MCF 10A (cell line): ENCODE measurements at regions not wholly inside any gene's neighbourhood (a gene's known extent, or its start where the extent isn't known, plus 50 kb on each side); places are given as distances from the start of the nearest gene placed in this dataset.

Experiments used
- BruUV-seq: library from RNA; stranded (reverse); fragments of 400-500 nt; replicated peaks from 2 replicates; lab custom pipeline; 2021; lab: Mats Ljungman, UMichigan
- CTCF ChIA-PET: fragments of 300-600 bp; sonication (Branson Sonifier 250); formaldehyde crosslinking; extraction: SDS; loops from one replicate; lab custom pipeline; 2021; ENCODE audit warnings: antibody characterized with exemption, inconsistent platforms; lab: Yijun Ruan, JAX
- POLR2A ChIA-PET: fragments of 300-600, 350-650 bp; sonication (Branson Sonifier 250); formaldehyde crosslinking; extraction: SDS; loops from one replicate; lab custom pipeline; 2020; ENCODE audit warnings: antibody characterized with exemption, inconsistent platforms; lab: Yijun Ruan, JAX
- DNase-seq: peaks from one replicate; pipeline ENCODE4 v3.0.0-alpha.2; 2018; ENCODE audit not compliant: unreplicated experiment
- H3K27ac Mint-ChIP-seq: one replicate; pipeline ENCODE4 v1.8.0; 2022; ENCODE audit warnings: mild to moderate bottlenecking, low read depth, mixed read lengths; ENCODE audit not compliant: unreplicated experiment
- H3K27me3 Mint-ChIP-seq: one replicate; pipeline ENCODE4 v1.8.0; 2022; ENCODE audit warnings: mixed read lengths; ENCODE audit not compliant: insufficient read depth, unreplicated experiment
- H3K36me3 Mint-ChIP-seq: one replicate; pipeline ENCODE4 v1.8.0; 2022; ENCODE audit warnings: mild to moderate bottlenecking, moderate library complexity, mixed read lengths; ENCODE audit not compliant: insufficient read depth, unreplicated experiment
- H3K4me1 Mint-ChIP-seq: one replicate; pipeline ENCODE4 v1.8.0; 2022; ENCODE audit warnings: mixed read lengths; ENCODE audit not compliant: insufficient read depth, unreplicated experiment
- H3K4me3 Mint-ChIP-seq: one replicate; pipeline ENCODE4 v1.8.0; 2022; ENCODE audit warnings: mild to moderate bottlenecking, moderate library complexity, mixed read lengths; ENCODE audit not compliant: unreplicated experiment
- H3K9me3 Mint-ChIP-seq: one replicate; pipeline ENCODE4 v1.8.0; 2022; ENCODE audit warnings: mixed read lengths; ENCODE audit not compliant: unreplicated experiment
- CTCF ChIP-seq: fragments of 200-600 bp; IDR thresholded peaks from one replicate; pipeline ENCODE4 v1.8.0; 2022; ENCODE audit warnings: antibody characterized with exemption, mild to moderate bottlenecking; ENCODE audit not compliant: unreplicated experiment
- intact Hi-C: fragments of 100-400 bp; cut with micrococcal nuclease; formaldehyde crosslinking; loops from 2 replicates; pipeline ENCODE4 v1.14.1; 2022

GRCh38 chrX:10833299-10834169, 213.1 kb upstream of the MID1 start:
- Mint-ChIP-seq H3K27ac (no peak overlapping the region), H3K36me3 (no peaks in the 10 kb centered on the region), H3K4me3 (peak overlapping the region; percentile 54), H3K9me3 (no peaks in the 10 kb centered on the region), H3K27me3 (no peaks in the 10 kb centered on the region), H3K4me1 (no peaks in the 10 kb centered on the region)
- intact Hi-C loops = no loop called here
- BruUV-seq = no TSS peak
- CTCF ChIA-PET = interaction anchor here (0.9 kb wide), 1 partner anchor 64 kb away, joined by 4 read pairs; no protein-coding TSS in a partner anchor
- POLR2A ChIA-PET = no interaction called here
- peak; percentile 22 for DNase-seq
- no peak for TF ChIP-seq CTCF

- no TSS peak for BruUV-seq
- peaks cover 4% of the 10 kb centered on the region for H3K36me3 Mint-ChIP-seq
- H3K4me1 Mint-ChIP-seq = no peaks in the 10 kb centered on the region
- no peak for DNase-seq
- ChIA-PET POLR2A (no interaction called here), CTCF (interaction anchor here (0.7 kb wide), 1 partner anchor 37 kb away, joined by 3 read pairs; no protein-coding TSS in a partner anchor)
- intact Hi-C loops = no loop called here
- H3K27me3 Mint-ChIP-seq = peaks cover 22% of the 10 kb centered on the region
- TF ChIP-seq CTCF = no peak
- H3K9me3 Mint-ChIP-seq = no peaks in the 10 kb centered on the region
- H3K27ac Mint-ChIP-seq = no peak overlapping the region
- no peak overlapping the region for H3K4me3 Mint-ChIP-seq
Observed at GRCh38 chrX:10841579-10841978, 221.2 kb upstream of the MID1 start.

- POLR2A ChIA-PET = no interaction called here
- H3K27me3 Mint-ChIP-seq = peaks cover 22% of the 10 kb centered on the region
- no peak overlapping the region for H3K4me3 Mint-ChIP-seq
- no peaks in the 10 kb centered on the region for H3K9me3 Mint-ChIP-seq
- H3K36me3 Mint-ChIP-seq = peaks cover 4% of the 10 kb centered on the region
- no peaks in the 10 kb centered on the region for H3K4me1 Mint-ChIP-seq
- TF ChIP-seq CTCF = no peak
- H3K27ac Mint-ChIP-seq = no peak overlapping the region
- no TSS peak for BruUV-seq
- CTCF ChIA-PET = no interaction called here
- no peak for DNase-seq
- intact Hi-C loops = no loop called here
Observed at GRCh38 chrX:10842646-10843045, 222.3 kb upstream of the MID1 start.

GRCh38 chrX:10847333-10847732, 226.9 kb upstream of the MID1 start:
- POLR2A ChIA-PET = no interaction called here
- peaks cover 4% of the 10 kb centered on the region for H3K36me3 Mint-ChIP-seq
- intact Hi-C loops = no loop called here

More at GRCh38 chrX:10847333-10847732, 226.9 kb upstream of the MID1 start:
- Mint-ChIP-seq H3K27me3 (peaks cover 11% of the 10 kb centered on the region), H3K27ac (no peak overlapping the region), H3K4me3 (no peak overlapping the region), H3K4me1 (no peaks in the 10 kb centered on the region), H3K9me3 (no peaks in the 10 kb centered on the region)
- no peak for TF ChIP-seq CTCF
- no peak for DNase-seq
- CTCF ChIA-PET = no interaction called here
- no TSS peak for BruUV-seq
